BLaER1 (cell line): ENCODE measurements at regions not wholly inside any gene's neighbourhood (a gene's known extent, or its start where the extent isn't known, plus 50 kb on each side); places are given as distances from the start of the nearest gene placed in this dataset.
"Not testable (repeated sequence)": the region's sequence is repeated elsewhere in the genome, so short reads cannot be mapped to it uniquely, and the experiment has no call there.

Experiments
- H3K27ac ChIP-seq: shearing (Covaris generic); formaldehyde crosslinking; 2 replicates; pipeline ENCODE4 v1.8.1; 2022
- H3K27me3 ChIP-seq: shearing (Covaris generic); formaldehyde crosslinking; 2 replicates; pipeline ENCODE4 v1.8.1; 2022
- H3K36me3 ChIP-seq: shearing (Covaris generic); formaldehyde crosslinking; 2 replicates; pipeline ENCODE4 v1.8.1; 2022
- H3K4me1 ChIP-seq: shearing (Covaris generic); formaldehyde crosslinking; 2 replicates; pipeline ENCODE4 v1.8.1; 2022
- H3K4me2 ChIP-seq: shearing (Covaris generic); formaldehyde crosslinking; 2 replicates; pipeline ENCODE4 v1.8.1; 2022
- H3K4me3 ChIP-seq: shearing (Covaris generic); formaldehyde crosslinking; 2 replicates; pipeline ENCODE4 v1.8.1; 2022
- H3K9ac ChIP-seq: shearing (Covaris generic); formaldehyde crosslinking; 2 replicates; pipeline ENCODE4 v1.8.1; 2022
- H3K9me3 ChIP-seq: shearing (Covaris generic); formaldehyde crosslinking; 2 replicates; pipeline ENCODE4 v1.8.1; 2022
- H4K20me1 ChIP-seq: shearing (Covaris generic); formaldehyde crosslinking; 2 replicates; pipeline ENCODE4 v1.8.1; 2022

- not testable (repeated sequence) for H3K9ac ChIP-seq, H3K36me3 ChIP-seq, H3K4me2 ChIP-seq, H3K4me1 ChIP-seq, H3K27ac ChIP-seq, H3K27me3 ChIP-seq, H4K20me1 ChIP-seq, H3K4me3 ChIP-seq, H3K9me3 ChIP-seq
Measured at GRCh38 chr16:18263046-18263445, 73.5 kb downstream of the NPIPA8 start.

DNA sequence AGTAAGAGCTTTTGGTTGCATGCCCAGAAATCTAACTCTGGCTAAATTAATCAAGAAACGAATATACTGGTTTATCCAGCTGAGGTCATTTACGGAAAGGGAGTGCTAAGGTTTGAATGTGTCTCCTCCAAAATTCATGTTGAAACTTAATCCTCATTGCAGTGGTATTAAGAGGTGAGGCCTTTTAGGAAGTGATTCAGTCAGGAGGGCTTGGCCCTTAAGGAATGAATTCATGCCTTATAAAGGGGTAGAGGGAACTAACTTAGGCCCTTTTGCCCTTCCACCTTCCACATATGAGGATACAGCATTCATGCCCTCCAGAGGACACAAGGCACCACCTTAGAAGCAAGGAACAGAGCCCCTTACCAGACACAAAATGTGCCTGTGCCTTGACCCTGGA, 74.7 kb downstream of the NPIPA8 start:
- H3K36me3 ChIP-seq, H4K20me1 ChIP-seq, H3K27me3 ChIP-seq, H3K27ac ChIP-seq, H3K4me2 ChIP-seq, H3K4me3 ChIP-seq, H3K9me3 ChIP-seq, H3K4me1 ChIP-seq, H3K9ac ChIP-seq: not testable (repeated sequence)

DNA sequence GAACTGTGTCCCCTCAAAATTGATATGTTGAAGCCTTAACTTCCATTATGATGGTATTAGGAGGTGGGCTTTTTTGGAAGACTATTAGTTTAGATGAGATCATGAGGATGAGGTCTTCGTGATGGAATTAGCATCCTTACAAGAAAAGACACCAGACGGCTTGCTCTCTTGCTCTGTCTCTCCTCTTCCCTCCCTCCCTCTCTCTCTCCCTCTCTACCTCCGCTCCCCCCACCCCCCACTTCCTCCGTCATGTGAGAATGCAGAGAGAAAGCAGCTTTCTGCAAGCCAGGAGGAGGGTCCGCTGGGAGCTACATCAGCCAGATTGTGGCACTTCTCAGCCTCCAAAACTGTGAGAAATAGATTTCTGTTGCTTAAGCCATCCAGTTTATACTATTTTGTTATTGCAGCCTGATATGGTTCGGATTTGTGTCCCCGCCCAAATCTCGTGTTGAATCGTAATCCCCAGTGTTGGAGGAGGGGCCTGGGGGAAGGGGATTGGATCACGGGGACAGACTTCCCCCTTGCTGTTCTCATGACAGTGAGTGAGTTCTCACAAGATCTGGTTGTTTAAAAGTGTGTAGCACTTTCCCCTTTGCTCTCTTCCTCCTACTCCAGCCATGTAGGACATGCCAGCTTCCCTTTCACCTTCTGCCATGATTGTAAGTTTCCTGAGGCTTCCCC, 76.9 kb downstream of the NPIPA8 start:
- H3K9ac ChIP-seq, H4K20me1 ChIP-seq, H3K4me3 ChIP-seq, H3K4me1 ChIP-seq, H3K27ac ChIP-seq, H3K27me3 ChIP-seq, H3K36me3 ChIP-seq, H3K9me3 ChIP-seq, H3K4me2 ChIP-seq: not testable (repeated sequence)

DNA sequence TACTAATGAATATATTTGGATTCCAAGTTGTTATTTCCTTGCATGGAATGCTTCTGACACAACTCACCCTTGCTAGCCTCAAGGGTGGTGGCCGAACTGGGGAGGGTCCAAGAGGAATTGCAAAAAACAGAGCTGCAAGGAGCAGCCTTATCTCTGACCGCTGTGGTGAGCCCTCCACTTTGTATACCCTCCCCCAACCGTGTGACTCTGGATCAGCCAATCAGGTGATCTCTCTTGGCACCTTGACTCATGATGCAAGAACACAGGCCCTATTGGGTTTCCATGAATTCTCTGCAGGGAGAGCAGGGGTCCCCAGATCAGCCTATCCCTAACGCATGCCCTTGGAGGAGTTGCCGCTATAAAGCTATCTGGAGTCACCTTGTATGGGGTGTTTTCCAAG, 83.6 kb downstream of the NPIPA8 start:
- not testable (repeated sequence) for H4K20me1 ChIP-seq, H3K4me3 ChIP-seq, H3K9me3 ChIP-seq, H3K27me3 ChIP-seq, H3K36me3 ChIP-seq, H3K4me1 ChIP-seq, H3K27ac ChIP-seq, H3K4me2 ChIP-seq, H3K9ac ChIP-seq

GRCh38 chr16:18230505-18230904, 106.0 kb downstream of the NPIPA8 start:
- H4K20me1 ChIP-seq, H3K4me1 ChIP-seq, H3K9ac ChIP-seq, H3K9me3 ChIP-seq, H3K27me3 ChIP-seq, H3K36me3 ChIP-seq, H3K4me2 ChIP-seq, H3K27ac ChIP-seq, H3K4me3 ChIP-seq: not testable (repeated sequence)

DNA sequence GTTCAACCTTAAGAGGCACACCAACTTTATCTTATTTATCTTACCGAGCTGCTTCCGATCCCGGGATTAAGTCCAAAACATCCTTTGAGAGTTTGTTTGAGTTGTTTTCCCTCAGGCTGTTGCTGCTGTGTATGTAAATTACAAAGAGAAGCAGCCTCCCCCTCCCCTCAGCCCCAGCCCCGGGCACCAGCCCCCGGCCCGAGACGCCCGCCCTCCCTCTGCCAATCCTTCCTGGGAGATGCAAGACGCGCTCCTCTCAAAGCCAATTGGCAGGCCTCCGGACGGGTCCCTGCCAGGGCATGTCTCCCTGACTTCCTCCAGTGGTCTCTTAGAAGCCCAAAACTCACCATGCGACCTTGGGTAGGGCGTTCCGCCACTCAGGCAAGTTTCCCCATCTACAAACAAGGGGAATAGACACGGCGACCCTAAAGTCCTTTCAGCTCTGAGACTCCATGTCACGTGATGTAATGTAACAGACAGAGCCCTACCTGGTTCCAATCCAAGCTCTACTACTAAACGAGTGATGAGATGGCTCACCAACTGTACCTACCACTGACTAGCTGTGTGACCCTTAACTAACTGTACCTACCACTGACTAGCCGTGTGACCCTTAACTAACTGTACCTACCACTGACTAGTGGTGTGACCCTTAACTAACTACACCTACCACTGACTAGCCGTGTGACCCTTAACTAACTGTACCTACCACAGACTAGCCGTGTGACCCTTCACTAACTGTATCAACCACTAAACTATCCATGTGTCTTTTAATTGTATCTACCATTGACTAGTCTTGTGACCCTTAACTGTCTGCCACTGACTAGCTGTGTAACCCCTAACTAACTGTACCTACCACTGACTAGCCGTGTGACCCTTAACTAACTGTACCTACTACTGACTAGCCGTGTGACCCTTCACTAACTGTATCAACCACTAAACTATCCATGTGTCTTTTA, 114.2 kb downstream of the NPIPA8 start:
- not testable (repeated sequence) for H4K20me1 ChIP-seq, H3K27ac ChIP-seq, H3K27me3 ChIP-seq, H3K9ac ChIP-seq, H3K4me2 ChIP-seq, H3K4me3 ChIP-seq, H3K4me1 ChIP-seq, H3K36me3 ChIP-seq, H3K9me3 ChIP-seq

GRCh38 chr16:18217741-18218140, 118.8 kb downstream of the NPIPA8 start:
- H3K9ac ChIP-seq, H3K36me3 ChIP-seq, H3K27ac ChIP-seq: not testable (repeated sequence)

DNA sequence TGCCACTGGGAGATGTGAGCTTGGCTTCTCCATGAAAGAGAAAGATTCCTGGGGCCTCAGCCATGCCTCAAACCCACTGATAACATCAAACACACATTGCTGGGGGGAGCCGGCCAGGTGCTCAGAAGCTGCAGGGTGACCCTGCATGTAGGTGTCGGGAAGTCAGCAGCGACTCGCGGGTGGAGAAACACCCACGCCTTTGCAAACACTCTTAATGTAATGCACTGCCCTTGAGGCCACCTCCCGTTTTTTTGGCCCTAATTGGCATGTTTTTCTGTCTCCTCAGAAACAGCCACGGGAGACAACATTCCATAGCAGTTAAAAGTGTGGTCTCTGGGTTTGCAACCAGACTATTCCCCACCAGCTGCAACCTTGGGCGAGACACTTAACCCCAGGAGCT, 119.7 kb downstream of the NPIPA8 start:
- H3K4me3 ChIP-seq: not testable (repeated sequence)

More at GRCh38 chr16:18217741-18218140, 118.8 kb downstream of the NPIPA8 start:
- H3K27me3 ChIP-seq, H3K4me2 ChIP-seq, H3K4me3 ChIP-seq, H4K20me1 ChIP-seq, H3K9me3 ChIP-seq, H3K4me1 ChIP-seq: not testable (repeated sequence)

DNA sequence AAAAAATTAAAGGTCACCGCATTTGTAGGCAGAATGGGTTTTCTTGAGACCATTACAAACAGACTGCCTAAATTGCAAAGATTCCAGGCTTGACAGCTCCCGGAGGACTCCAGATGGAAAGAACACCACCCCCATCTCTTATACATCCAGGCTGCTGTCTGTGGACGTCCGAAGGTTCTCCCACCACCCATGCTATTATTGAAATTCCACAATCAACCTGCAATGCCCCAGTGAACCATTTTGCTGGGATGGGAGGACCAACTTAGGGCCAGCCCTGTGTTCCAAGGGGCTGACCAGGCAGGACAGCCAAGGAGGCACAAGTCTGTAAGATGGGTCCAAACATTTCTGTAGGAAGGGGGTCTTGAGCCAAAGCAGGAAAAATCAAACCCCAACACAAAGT, 122.7 kb downstream of the NPIPA8 start:
- not testable (repeated sequence) for H3K4me1 ChIP-seq, H3K36me3 ChIP-seq, H3K27me3 ChIP-seq, H3K9me3 ChIP-seq, H3K4me2 ChIP-seq, H3K4me3 ChIP-seq, H3K9ac ChIP-seq, H4K20me1 ChIP-seq, H3K27ac ChIP-seq

More for the DNA sequence above, 119.7 kb downstream of the NPIPA8 start:
- not testable (repeated sequence) for H3K9me3 ChIP-seq, H3K27me3 ChIP-seq, H3K36me3 ChIP-seq, H3K4me1 ChIP-seq, H3K9ac ChIP-seq, H3K4me2 ChIP-seq, H4K20me1 ChIP-seq, H3K27ac ChIP-seq

- not testable (repeated sequence) for H3K27ac ChIP-seq, H3K4me3 ChIP-seq, H3K4me2 ChIP-seq, H3K9me3 ChIP-seq, H3K4me1 ChIP-seq, H3K27me3 ChIP-seq, H3K9ac ChIP-seq, H4K20me1 ChIP-seq, H3K36me3 ChIP-seq
Measured at GRCh38 chr16:18211505-18211904, 125.0 kb downstream of the NPIPA8 start.

GRCh38 chr16:18204786-18205185, 131.8 kb downstream of the NPIPA8 start:
- H3K9me3 ChIP-seq, H3K4me1 ChIP-seq, H3K36me3 ChIP-seq, H3K4me2 ChIP-seq, H3K27me3 ChIP-seq, H3K9ac ChIP-seq, H3K27ac ChIP-seq, H4K20me1 ChIP-seq, H3K4me3 ChIP-seq: not testable (repeated sequence)

GRCh38 chr16:18204309-18204708, 132.2 kb downstream of the NPIPA8 start:
- H3K4me1 ChIP-seq, H3K9me3 ChIP-seq, H4K20me1 ChIP-seq, H3K27ac ChIP-seq, H3K9ac ChIP-seq, H3K4me3 ChIP-seq, H3K4me2 ChIP-seq, H3K27me3 ChIP-seq, H3K36me3 ChIP-seq: not testable (repeated sequence)

GRCh38 chr16:18201511-18201910, 135.0 kb downstream of the NPIPA8 start:
- not testable (repeated sequence) for H3K4me3 ChIP-seq, H3K9ac ChIP-seq, H3K4me2 ChIP-seq, H4K20me1 ChIP-seq, H3K4me1 ChIP-seq, H3K9me3 ChIP-seq, H3K27me3 ChIP-seq, H3K36me3 ChIP-seq, H3K27ac ChIP-seq

DNA sequence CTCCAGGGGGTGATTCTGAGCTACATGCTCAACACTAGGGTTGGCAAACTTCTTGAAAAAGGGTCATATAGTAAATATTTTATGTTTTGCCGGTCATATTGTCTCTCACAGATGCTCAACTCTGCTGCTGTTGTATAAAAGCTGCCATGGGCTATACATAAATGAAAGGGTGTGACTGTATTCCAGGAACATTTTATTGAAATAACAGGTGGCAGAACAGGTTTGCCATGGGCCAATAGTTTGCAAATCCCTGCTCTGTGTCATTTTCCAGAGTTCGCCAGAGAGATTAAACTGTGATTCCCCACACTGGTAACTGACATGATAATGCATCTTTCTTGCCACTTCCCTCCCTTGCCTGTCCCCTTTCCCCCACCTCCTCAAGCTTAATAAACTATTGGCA, 144.1 kb downstream of the NPIPA8 start:
- not testable (repeated sequence) for H3K36me3 ChIP-seq, H3K9ac ChIP-seq, H3K9me3 ChIP-seq, H3K4me3 ChIP-seq, H4K20me1 ChIP-seq, H3K27me3 ChIP-seq, H3K4me2 ChIP-seq, H3K4me1 ChIP-seq, H3K27ac ChIP-seq

DNA sequence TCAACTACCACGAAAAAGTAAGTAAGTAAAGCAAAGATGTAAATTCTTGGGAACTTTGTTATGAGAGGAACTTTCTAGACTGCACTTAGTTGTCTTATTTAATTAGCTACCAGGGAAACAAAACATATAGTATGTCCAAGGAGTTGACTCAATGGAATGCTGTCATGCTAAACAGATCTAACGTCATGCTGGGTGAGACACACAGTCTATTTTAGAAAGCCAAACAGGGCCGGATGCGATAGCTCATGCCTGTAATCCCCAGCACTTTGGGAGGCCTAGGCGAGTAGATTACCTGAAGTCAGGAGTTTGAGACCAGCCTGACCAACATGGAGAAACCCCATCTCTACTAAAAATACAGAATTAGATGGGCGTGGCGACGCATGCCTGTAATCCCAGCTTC, 146.4 kb downstream of the NPIPA8 start:
- not testable (repeated sequence) for H3K4me3 ChIP-seq, H3K4me2 ChIP-seq, H3K9ac ChIP-seq, H3K27ac ChIP-seq, H3K36me3 ChIP-seq, H3K27me3 ChIP-seq, H3K9me3 ChIP-seq, H3K4me1 ChIP-seq, H4K20me1 ChIP-seq
